ENCODE measurements at regions not wholly inside any gene's neighbourhood (a gene's known extent, or its start where the extent isn't known, plus 50 kb on each side); places are given as distances from the start of the nearest gene placed in this dataset.
"Not testable (repeated sequence)": the region's sequence is repeated elsewhere in the genome, so short reads cannot be mapped to it uniquely, and the experiment has no call there.

GRCh38 chr5:87781976-87782375 is 369.2 kb upstream of the CCNH start:
- no peak for DNase-seq

- peak; percentile 92 for DNase-seq
Measured at GRCh38 chr5:87780831-87781760, 368.4 kb upstream of the CCNH start.

DNA sequence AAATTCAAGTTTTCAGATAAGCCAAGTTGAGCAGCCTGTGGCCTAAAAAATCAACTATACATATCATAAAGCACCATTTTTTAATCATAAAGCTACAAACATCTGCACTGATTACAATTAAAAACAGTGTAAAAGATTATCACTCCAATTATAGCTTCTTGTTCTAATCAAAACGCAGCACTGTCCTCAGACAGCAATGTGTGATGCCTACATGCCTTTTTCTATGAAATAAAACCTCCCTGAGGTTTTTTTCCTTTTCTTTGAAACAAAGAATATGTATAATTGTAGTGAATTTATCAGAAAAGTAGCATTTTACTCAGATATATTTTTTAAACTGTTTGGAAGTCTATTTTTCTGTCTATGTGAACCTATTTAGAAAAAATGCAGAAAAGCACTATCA is 366.1 kb upstream of the CCNH start:
- DNase-seq: no peak

DNA sequence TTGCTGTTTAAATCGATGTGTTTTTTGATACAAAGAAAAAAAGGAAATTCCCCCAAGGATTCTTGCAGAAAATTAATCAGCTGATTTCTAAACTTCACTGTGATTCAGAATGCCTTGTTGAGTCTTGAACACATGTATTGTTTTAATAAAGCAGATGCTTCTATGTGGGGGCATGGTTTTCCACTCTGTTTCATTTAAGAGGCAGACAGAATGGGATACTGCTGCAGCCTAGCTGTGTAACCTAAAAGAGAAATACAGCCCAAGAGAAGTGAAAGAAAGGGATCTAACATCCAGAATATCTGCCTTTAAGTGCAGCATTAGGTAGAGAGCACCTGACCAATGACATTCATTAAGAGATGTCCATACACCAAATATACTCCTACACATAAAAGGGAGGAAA is 365.1 kb upstream of the CCNH start:
- no peak for DNase-seq

- no peak for DNase-seq
Measured at GRCh38 chr5:87776785-87777184, 364.1 kb upstream of the CCNH start.

DNA sequence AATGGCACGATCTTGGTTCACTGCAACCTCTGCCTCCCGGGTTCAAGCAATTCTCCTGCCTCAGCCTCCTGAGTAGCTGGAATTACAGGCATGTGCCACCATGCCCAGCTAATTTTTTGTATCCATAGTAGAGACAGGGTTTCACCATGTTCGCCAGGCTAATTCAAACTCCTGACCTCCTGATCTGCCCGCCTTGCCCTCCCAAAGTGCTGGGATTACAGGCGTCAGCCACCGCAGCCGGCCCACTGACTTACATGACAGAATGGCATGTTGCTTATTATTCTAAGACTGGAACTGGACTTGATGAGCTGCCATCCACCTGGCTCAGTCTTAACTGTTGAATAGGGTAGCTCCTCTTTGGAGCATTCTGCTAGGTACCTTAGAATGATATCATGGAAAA is 363.6 kb upstream of the CCNH start:
- not testable (repeated sequence) for DNase-seq

DNA sequence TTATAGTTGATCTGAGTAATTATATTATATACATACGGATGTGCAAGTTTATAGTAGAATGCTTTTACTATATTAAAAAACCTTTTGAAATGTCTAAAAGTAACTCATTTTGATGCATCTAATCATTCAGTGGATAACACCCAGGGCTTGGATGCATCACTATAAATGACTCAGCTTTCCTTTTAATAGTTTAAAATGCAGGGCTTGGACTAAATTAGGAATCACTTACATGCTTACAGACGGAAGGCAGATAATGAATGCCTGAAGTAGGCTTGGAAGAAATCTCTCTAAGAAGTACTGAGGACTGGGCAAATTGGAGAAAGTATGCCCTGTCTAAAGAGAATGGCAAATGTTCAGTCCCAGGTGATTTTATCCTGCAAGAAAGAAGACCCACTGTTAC is 362.5 kb upstream of the CCNH start:
- no peak for DNase-seq

DNA sequence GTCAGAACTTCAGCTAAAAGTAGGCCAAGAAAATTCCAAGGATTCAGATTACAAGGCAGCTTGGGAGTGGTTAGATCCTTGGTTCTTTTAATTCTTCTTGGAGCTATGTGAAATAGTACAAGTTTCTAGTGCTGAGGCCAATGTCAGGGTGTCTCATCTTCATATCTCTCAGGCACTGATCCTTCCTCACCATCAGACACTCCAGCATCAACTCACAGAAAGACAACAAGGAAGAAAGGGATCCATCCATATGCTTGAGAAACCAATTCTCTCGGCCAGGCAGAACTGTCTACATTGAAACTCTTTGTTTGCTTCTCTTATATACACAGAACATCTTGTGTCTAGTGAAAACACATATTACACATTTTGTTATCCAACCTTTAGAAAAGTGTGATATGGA is 362.1 kb upstream of the CCNH start:
- no peak for DNase-seq

GRCh38 chr5:87770601-87771121 is 357.9 kb upstream of the CCNH start:
- no peak for DNase-seq

DNA sequence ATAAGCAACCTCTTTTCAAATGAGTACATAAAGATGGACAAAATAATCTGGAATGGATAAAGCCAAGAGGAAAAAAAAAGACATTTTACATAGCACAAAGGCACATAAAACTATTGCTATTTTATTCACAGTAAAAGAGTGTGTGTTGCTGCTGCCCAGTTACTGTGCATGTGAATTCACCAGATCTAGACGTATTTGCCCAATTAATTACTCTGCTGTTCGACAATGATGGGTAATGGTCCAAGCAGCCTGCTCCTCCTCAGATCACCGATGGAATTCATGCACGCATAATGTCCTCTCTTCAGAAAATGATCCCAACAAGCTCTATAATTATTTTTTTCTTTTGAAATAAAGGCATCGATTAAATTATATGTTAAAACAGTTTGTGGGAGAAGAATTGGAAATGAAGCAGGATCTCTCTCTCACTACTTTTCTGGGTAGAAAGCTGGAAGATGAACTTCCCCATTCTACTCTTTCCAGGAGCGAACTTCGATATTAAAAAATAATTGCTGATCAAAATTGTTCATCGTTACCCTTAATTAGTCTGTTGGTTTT is 357.4 kb upstream of the CCNH start:
- DNase-seq: no peak

DNA sequence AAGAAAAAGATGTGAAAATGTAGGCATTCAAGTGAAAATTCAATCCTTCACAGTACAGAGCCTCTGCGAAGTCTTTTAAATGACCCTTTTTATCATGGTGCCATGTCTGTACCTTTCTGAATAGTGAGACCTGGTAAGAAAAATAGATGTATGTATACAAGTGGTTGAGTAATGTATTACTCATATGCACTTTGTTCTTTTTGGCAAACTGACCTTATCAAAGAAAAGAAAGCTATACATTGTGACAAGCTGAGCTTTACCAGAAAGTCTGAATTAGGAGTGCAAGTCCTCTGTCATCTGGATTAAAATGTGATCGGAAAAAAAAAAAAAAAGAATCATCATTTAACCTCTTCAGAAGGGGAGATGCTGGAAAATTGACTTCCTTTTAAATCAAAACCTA is 356.4 kb upstream of the CCNH start:
- no peak for DNase-seq

- no peak for DNase-seq
Measured at GRCh38 chr5:87768190-87768589, 355.5 kb upstream of the CCNH start.

GRCh38 chr5:87765009-87765408 is 352.3 kb upstream of the CCNH start:
- no peak for DNase-seq

DNA sequence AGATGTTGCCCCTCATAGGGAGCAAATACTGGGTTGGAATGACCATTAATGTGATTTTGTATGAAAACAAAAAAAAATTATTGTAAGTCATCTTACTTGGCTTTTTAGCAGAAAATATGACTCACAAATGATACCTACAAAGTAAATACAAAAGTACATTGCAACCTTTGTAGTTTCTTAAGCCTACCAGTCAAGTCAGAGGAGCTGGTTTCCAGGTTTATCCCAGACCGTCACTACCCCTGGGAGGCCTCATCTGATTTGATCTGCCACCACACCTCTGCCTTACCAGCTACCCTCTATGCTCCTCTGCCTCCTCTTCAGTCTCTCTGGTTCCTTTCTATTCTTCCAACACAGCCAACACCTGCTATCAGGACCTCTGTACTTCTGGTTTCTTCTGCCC is 349.9 kb upstream of the CCNH start:
- DNase-seq: no peak

DNA sequence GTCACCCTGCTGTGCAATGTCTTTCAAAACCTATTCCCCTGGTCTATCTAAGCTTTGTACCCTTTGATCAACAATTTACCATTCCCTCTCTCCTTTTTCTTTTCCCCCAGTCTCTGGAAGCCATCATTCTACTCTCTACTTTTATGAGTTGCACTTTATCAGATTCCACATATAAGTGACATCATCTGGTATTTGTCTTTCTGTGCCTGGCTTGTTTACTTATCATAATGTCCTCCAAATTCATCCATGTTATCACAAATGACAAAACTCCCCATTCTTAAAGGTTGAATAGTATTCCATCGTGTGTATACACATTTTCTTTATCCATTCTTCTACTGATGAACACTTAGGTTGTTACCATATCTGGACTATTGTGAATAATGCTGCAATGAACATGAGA is 344.2 kb upstream of the CCNH start:
- DNase-seq: no peak

GRCh38 chr5:87755360-87755759 is 342.6 kb upstream of the CCNH start:
- no peak for DNase-seq

GRCh38 chr5:87754009-87754757 is 341.5 kb upstream of the CCNH start:
- no peak for DNase-seq

GRCh38 chr5:87752362-87752761 is 339.6 kb upstream of the CCNH start:
- no peak for DNase-seq

DNA sequence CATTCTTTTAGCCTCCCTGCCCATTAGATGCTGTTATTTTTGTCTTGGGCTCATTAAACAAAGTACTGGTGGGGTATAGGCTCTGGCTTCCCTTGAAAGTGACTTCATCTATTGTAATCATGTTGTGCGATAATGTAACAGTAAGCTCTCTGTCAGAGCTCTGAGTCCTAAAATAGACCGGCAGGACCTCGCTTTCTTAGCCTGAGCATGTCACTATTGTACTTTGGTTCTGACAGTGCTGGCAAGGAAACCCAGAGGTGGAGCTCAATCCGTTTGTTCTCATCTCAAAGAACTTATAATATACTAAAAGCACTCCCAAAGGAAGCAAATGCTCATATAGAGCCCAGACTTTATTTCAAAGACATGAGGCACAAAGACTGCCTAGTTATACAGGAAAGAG is 339.1 kb upstream of the CCNH start:
- DNase-seq: no peak

DNA sequence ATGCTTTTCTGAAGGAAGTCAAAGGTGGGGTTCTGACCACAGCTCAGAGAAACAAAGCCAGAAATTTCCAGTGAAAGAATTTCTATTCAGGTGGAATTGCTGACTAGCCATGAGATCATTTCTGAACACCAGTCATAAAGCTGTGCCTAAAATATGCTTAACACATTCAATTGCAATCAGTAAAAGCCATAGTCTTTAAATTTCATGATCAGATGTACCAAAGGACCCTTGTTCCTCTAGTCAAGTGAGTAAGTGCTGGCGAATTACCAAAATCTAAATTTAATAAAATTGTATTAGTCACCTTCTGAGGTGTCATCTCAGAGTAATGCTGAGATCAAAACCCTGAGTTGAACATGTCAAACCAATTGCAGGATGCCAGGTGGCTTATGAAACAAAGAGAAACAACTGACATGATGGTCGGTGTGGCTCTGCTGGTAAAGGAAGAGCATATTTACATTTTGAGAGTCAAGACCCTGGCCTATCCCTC is 334.2 kb upstream of the CCNH start:
- DNase-seq: no peak

- no peak for DNase-seq
Measured at GRCh38 chr5:87746341-87746740, 333.6 kb upstream of the CCNH start.

DNA sequence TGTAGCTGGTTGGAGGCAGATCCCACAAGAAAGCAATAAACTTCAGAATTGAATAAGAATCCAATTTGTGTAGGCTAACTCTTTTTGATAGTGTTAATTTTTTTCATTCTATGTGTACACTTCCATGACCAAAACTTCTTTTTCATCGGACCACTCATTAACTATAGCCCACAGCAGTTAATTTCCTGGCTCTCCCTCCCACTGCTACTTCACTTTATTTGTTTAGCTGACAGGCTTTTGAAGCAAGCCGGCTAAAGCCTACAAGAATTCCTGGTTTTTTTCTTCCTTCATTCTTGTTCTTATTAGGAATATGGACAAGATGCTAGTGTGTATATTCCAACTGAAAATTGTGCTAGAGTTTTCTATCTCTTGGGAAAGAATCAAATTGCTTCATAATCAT is 329.2 kb upstream of the CCNH start:
- no peak for DNase-seq

DNA sequence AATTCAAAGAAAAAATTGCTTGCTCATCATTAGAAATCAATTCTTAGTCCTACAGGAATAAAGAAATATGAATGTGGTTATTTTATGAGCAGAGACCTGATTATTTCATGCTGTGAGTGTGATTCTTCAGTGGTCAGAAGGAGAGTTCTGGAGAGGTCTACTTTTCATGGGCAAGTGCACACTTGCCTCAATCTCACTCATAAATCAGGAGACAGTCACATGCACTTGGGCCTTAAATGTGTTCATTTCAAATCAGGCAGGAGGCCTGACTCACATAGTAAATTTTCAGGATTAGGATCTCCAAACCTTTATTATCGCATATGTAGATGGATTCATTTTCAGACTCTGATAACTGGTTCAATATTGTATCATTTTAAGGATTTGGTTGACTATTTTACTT is 323.2 kb upstream of the CCNH start:
- no peak for DNase-seq

DNA sequence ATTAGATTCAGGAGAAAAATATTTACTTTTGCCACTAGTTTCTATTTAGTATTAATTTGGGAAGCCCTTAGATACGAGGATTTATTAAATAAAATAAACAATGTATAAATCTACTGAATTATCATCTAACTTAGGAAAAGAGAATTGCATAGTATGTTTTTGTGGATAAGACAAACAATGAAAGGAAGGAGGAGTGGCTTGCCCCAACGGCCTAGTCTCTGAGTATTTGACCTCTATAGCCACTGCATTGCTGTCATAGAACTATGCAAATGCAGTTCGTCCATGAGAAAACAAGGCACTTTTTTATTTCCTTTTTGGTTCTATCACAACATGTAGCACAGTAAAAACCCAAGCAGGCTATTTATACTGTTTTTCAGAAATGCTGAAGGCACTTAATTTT is 321.2 kb upstream of the CCNH start:
- DNase-seq: no peak
